ENCODE measurements at regions not wholly inside any gene's neighbourhood (a gene's known extent, or its start where the extent isn't known, plus 50 kb on each side); places are given as distances from the start of the nearest gene placed in this dataset.

DNA sequence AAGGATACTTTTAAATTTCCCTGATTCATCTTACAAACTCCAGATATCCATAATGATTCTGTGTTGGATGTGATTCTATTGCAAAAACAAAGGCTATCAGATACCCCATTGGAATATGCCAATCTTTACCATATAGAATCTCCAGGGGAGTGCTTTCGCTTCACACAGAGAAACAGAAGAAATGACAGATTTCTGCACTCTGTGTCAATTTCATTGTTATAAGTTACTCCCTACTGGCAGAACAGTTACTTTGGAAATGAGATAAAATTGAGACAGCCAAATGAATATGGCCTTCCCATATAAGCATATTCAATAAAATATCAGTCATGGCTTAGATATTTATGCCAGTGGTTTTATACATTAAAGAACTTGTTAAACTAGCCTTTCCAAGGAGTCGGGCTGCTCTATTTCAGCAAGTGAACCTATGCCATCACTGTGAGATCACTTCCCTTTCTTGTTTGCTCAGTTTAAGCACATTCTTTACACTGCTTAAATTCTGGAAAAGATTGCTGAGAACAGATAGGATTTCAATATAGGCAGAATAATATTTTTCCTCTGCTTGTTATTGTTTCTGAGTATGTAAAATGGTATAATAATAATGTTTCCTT lies 127.5 kb upstream of the ANXA10 start:
- ChIA-PET CTCF (no interaction called here), POLR2A (no interaction called here)
- intact Hi-C loops (cut with micrococcal nuclease; ENCODE audit: unreplicated experiment) = no loop called here
- Histone ChIP-seq H3K9me3 (ENCODE audit: control insufficient read depth, insufficient read depth, low read depth, low read length) (no peaks in the 10 kb centered on the region; the same call in 1 of the 2 replicates), H3K36me3 (ENCODE audit: control insufficient read depth, insufficient read depth, low read length) (no peaks in the 10 kb centered on the region), H3K4me1 (ENCODE audit: control insufficient read depth, insufficient read depth, low read length) (no peaks in the 10 kb centered on the region), H3K27me3 (ENCODE audit: control insufficient read depth, insufficient read depth, low read length) (no peaks in the 10 kb centered on the region), H3K27ac (ENCODE audit: low read length) (no peak overlapping the region), H3K4me3 (ENCODE audit: low read depth in 2 of 2, low read length in 2 of 2) (no peak overlapping the region)
- DNase-seq (ENCODE audit: low read depth, low spot score) (no peak), ATAC-seq (no peak)
- BruUV-seq (replicated peaks) = no TSS peak
- in situ Hi-C loops (cut with HindIII; ENCODE audit: low pct_unique_long_range_greater_than_20kb, low sequenced_read_pairs) = no loop called here
- no peak for TF ChIP-seq TCF7L2 (IDR thresholded peaks at IDR 0.05; ENCODE audit: low read depth, low read length)
- TF ChIP-seq, protein P1, sequence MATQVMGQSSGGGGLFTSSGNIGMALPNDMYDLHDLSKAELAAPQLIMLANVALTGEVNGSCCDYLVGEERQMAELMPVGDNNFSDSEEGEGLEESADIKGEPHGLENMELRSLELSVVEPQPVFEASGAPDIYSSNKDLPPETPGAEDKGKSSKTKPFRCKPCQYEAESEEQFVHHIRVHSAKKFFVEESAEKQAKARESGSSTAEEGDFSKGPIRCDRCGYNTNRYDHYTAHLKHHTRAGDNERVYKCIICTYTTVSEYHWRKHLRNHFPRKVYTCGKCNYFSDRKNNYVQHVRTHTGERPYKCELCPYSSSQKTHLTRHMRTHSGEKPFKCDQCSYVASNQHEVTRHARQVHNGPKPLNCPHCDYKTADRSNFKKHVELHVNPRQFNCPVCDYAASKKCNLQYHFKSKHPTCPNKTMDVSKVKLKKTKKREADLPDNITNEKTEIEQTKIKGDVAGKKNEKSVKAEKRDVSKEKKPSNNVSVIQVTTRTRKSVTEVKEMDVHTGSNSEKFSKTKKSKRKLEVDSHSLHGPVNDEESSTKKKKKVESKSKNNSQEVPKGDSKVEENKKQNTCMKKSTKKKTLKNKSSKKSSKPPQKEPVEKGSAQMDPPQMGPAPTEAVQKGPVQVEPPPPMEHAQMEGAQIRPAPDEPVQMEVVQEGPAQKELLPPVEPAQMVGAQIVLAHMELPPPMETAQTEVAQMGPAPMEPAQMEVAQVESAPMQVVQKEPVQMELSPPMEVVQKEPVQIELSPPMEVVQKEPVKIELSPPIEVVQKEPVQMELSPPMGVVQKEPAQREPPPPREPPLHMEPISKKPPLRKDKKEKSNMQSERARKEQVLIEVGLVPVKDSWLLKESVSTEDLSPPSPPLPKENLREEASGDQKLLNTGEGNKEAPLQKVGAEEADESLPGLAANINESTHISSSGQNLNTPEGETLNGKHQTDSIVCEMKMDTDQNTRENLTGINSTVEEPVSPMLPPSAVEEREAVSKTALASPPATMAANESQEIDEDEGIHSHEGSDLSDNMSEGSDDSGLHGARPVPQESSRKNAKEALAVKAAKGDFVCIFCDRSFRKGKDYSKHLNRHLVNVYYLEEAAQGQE (IDR thresholded peaks at IDR 0.05; ENCODE audit: insufficient read depth in 1 of 2, low read depth in 2 of 2, low read length in 1 of 2) = no peak

DNA sequence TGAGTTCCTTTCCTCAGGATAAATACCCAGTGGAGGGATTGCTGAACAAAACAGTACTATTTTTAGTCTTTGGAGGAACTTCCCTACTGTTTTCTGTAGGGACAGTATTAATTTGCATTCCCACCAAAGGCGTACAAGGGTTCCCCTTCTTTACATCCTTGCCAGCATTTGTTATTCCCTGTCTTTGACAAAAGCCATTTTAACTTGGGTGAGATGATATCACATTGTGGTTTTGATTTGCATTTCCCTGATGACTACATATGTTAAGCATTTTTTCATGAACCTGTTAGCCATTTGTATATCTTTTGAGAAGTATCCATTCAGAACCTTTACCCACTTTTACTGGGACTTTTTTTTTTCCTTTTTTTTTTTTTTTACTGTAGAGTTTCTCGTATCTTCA lies 126.2 kb upstream of the ANXA10 start:
- no peaks in the 10 kb centered on the region for H3K36me3 ChIP-seq (ENCODE audit: control insufficient read depth, insufficient read depth, low read length)
- ATAC-seq = no peak
- no peak overlapping the region for H3K27ac ChIP-seq (ENCODE audit: low read length)
- in situ Hi-C loops (cut with HindIII; ENCODE audit: low pct_unique_long_range_greater_than_20kb, low sequenced_read_pairs) (no loop called here), intact Hi-C loops (cut with micrococcal nuclease; ENCODE audit: unreplicated experiment) (no loop called here)
- H3K4me1 ChIP-seq (ENCODE audit: control insufficient read depth, insufficient read depth, low read length) = no peaks in the 10 kb centered on the region
- H3K9me3 ChIP-seq (ENCODE audit: control insufficient read depth, insufficient read depth, low read depth, low read length) = no peaks in the 10 kb centered on the region; the same call in 1 of the 2 replicates
- TF ChIP-seq TCF7L2 (IDR thresholded peaks at IDR 0.05; ENCODE audit: low read depth, low read length) (no peak), SIN3A (IDR thresholded peaks at IDR 0.05; ENCODE audit: borderline replicate concordance, insufficient read depth, low read depth, low read length) (no peak), POLR2AphosphoS5 (IDR thresholded peaks at IDR 0.05; ENCODE audit: low read depth, low read length) (no peak)
- TF ChIP-seq, protein P1 (IDR thresholded peaks at IDR 0.05; ENCODE audit: insufficient read depth in 1 of 2, low read depth in 2 of 2, low read length in 1 of 2) = no peak
- TF ChIP-seq, protein P2, sequence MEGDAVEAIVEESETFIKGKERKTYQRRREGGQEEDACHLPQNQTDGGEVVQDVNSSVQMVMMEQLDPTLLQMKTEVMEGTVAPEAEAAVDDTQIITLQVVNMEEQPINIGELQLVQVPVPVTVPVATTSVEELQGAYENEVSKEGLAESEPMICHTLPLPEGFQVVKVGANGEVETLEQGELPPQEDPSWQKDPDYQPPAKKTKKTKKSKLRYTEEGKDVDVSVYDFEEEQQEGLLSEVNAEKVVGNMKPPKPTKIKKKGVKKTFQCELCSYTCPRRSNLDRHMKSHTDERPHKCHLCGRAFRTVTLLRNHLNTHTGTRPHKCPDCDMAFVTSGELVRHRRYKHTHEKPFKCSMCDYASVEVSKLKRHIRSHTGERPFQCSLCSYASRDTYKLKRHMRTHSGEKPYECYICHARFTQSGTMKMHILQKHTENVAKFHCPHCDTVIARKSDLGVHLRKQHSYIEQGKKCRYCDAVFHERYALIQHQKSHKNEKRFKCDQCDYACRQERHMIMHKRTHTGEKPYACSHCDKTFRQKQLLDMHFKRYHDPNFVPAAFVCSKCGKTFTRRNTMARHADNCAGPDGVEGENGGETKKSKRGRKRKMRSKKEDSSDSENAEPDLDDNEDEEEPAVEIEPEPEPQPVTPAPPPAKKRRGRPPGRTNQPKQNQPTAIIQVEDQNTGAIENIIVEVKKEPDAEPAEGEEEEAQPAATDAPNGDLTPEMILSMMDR (IDR thresholded peaks at IDR 0.05) = no peak
- no TSS peak for BruUV-seq (replicated peaks)
- ChIA-PET POLR2A (no interaction called here), CTCF (no interaction called here)
- no peak overlapping the region for H3K4me3 ChIP-seq (ENCODE audit: low read depth in 2 of 2, low read length in 2 of 2)
- DNase-seq (ENCODE audit: low read depth, low spot score) = no peak
- no peaks in the 10 kb centered on the region for H3K27me3 ChIP-seq (ENCODE audit: control insufficient read depth, insufficient read depth, low read length)

Data from Panc1 (cell line).